Gastroesophageal sphincter (tissue), 3 donors: ENCODE measurements at regions not wholly inside any gene's neighbourhood (a gene's known extent, or its start where the extent isn't known, plus 50 kb on each side); places are given as distances from the start of the nearest gene placed in this dataset.

Experiments
- CTCF ChIP-seq, 4 experiments: fragments of 200-600 bp in 2 of 4; fragments of 450-650 bp in 2 of 4; sonication (generic) in 1 of 4; IDR thresholded peaks; one replicate each; pipeline ENCODE4 v1.5.1; 2017 to 2019; ENCODE audit warnings: antibody characterized with exemption in 4 of 4, mild to moderate bottlenecking in 2 of 4, moderate library complexity in 2 of 4
- EP300 ChIP-seq: sonication (generic); formaldehyde crosslinking; IDR thresholded peaks from one replicate; pipeline ENCODE4 v1.6.1; 2017; ENCODE audit warnings: antibody characterized with exemption, mild to moderate bottlenecking
- POLR2A ChIP-seq, 2 donors: fragments of 450-650 bp; IDR thresholded peaks; one replicate each; pipeline ENCODE4 v1.6.1; 2017; ENCODE audit warnings: antibody characterized with exemption in 2 of 2, mild to moderate bottlenecking in 2 of 2, moderate library complexity in 1 of 2
- POLR2AphosphoS5 ChIP-seq: sonication (generic); formaldehyde crosslinking; IDR thresholded peaks from one replicate; pipeline ENCODE4 v1.6.1; 2017; ENCODE audit warnings: antibody characterized with exemption

- TF ChIP-seq POLR2AphosphoS5, result no peak
- no peak for TF ChIP-seq EP300
- no peak for TF ChIP-seq CTCF (IDR thresholded peaks at IDR 0.05)
- no peak for TF ChIP-seq POLR2A (IDR thresholded peaks at IDR 0.05)
Measured at GRCh38 chr12:83656004-83656403, 969.3 kb downstream of the TMTC2 start.
